Gastrocnemius medialis (tissue), 4 donors: ENCODE measurements at regions not wholly inside any gene's neighbourhood (a gene's known extent, or its start where the extent isn't known, plus 50 kb on each side); places are given as distances from the start of the nearest gene placed in this dataset.

Source experiments
- ATAC-seq, 2 donors: fragments of 150-250 bp; one replicate each; pipeline ENCODE4 v1.9.1; 2016
- DNase-seq, 2 donors: peaks; one replicate each; pipeline ENCODE4 v3.0.0-alpha.2; 2019
- H3K27ac ChIP-seq, 4 donors: fragments of 200-600 bp; sonication (generic); 1 replicate in 1 of 4; 2 replicates in 3 of 4; pipeline ENCODE4 v1.5.1; 2016 to 2018; ENCODE audit warnings: mild to moderate bottlenecking in 2 of 4, moderate library complexity in 1 of 4
- H3K27me3 ChIP-seq, 3 donors: fragments of 200-600 bp; sonication (generic) in 2 of 3; 1 replicate in 1 of 3; 2 replicates in 2 of 3; pipeline versions ENCODE4 v1.5.1 to v1.6.0; 2016 to 2019; ENCODE audit warnings: mild to moderate bottlenecking in 1 of 3, moderate library complexity in 1 of 3
- H3K36me3 ChIP-seq, 2 donors: fragments of 200-600 bp; sonication (generic) in 1 of 2; one replicate each; pipeline ENCODE4 v1.5.1; 2017 to 2018
- H3K4me1 ChIP-seq, 2 donors: fragments of 200-600 bp; sonication (generic) in 1 of 2; one replicate each; pipeline ENCODE4 v1.5.1; 2016 to 2017; ENCODE audit warnings: mild to moderate bottlenecking in 2 of 2
- H3K4me3 ChIP-seq, 4 donors: fragments of 200-600 bp; sonication (generic) in 3 of 4; 1 replicate in 1 of 4; 2 replicates in 3 of 4; pipeline ENCODE4 v1.5.1; 2016 to 2019; ENCODE audit warnings: mild to moderate bottlenecking in 2 of 4
- H3K9me3 ChIP-seq, 3 donors: fragments of 200-600 bp; sonication (generic) in 2 of 3; 1 replicate in 1 of 3; 2 replicates in 2 of 3; pipeline ENCODE4 v1.5.1; 2016 to 2019
- CTCF ChIP-seq, 5 experiments: fragments of 450-650 bp in 3 of 5; fragments of 200-600 bp in 2 of 5; sonication (generic) in 2 of 5; IDR thresholded peaks in 4 of 5; conservative IDR thresholded peaks in 1 of 5; 1 replicate in 4 of 5; 2 replicates in 1 of 5; pipeline ENCODE4 v1.5.1; 2016 to 2019; ENCODE audit warnings: antibody characterized with exemption in 5 of 5, mild to moderate bottlenecking in 3 of 5, moderate library complexity in 3 of 5
- POLR2A ChIP-seq, 2 donors: fragments of 450-650 bp; IDR thresholded peaks; one replicate each; pipeline ENCODE4 v1.6.1; 2017; ENCODE audit warnings: antibody characterized with exemption in 2 of 2, mild to moderate bottlenecking in 2 of 2, moderate library complexity in 2 of 2
- in situ Hi-C, 4 donors: fragments of 200-750 bp; cut with MboI; loops; one replicate each; pipeline versions ENCODE4 v1.15.0 to v1.8.0; 2017; ENCODE audit warnings: low sequenced_read_pairs in 4 of 4
- intact Hi-C: fragments of 100-400 bp; cut with DNase I; formaldehyde crosslinking; loops from one replicate; pipeline ENCODE4 v1.15.1; 2023; ENCODE audit warnings: low total_unique reads

- no peak for ATAC-seq
- intact Hi-C loops = no loop called here
These were observed 129.9 kb upstream of the ZNF644 start for GRCh38 chr1:91151702-91152101.

GRCh38 chr1:91148641-91149069 is 126.8 kb upstream of the ZNF644 start:
- intact Hi-C loops (no loop called here), in situ Hi-C loops (no loop called here)
- no peak overlapping the region for H3K27ac ChIP-seq
- no peaks in the 10 kb centered on the region for H3K4me1 ChIP-seq
- no peaks in the 10 kb centered on the region for H3K36me3 ChIP-seq
- no peaks in the 10 kb centered on the region for H3K27me3 ChIP-seq
- no peaks in the 10 kb centered on the region for H3K9me3 ChIP-seq
- DNase-seq (peak in 1 of 2 donors; percentile 20), ATAC-seq (no peak)
- no peak overlapping the region for H3K4me3 ChIP-seq
- no peak for TF ChIP-seq POLR2A (IDR thresholded peaks at IDR 0.05)
- TF ChIP-seq CTCF (IDR thresholded peaks at IDR 0.05 in 4 of 5, conservative IDR thresholded peaks at IDR 0.05 in 1 of 5) = no peak

More at GRCh38 chr1:91151702-91152101, 129.9 kb upstream of the ZNF644 start:
- H3K27ac ChIP-seq = no peak overlapping the region
- no peaks in the 10 kb centered on the region for H3K27me3 ChIP-seq
- TF ChIP-seq CTCF (IDR thresholded peaks at IDR 0.05 in 4 of 5, conservative IDR thresholded peaks at IDR 0.05 in 1 of 5) (no peak), POLR2A (IDR thresholded peaks at IDR 0.05) (no peak)
- no peaks in the 10 kb centered on the region for H3K36me3 ChIP-seq
- no peak for DNase-seq
- H3K9me3 ChIP-seq = no peaks in the 10 kb centered on the region
- no peak overlapping the region for H3K4me3 ChIP-seq
- no peaks in the 10 kb centered on the region for H3K4me1 ChIP-seq
- in situ Hi-C loops = loop anchor here in 1 of 4 donors (25.0 kb wide), 1 partner anchor 564 kb away; no protein-coding TSS in a partner anchor

- in situ Hi-C loops = no loop called here
- no peak for ATAC-seq
- TF ChIP-seq POLR2A (IDR thresholded peaks at IDR 0.05) = no peak
- TF ChIP-seq CTCF (IDR thresholded peaks at IDR 0.05 in 4 of 5, conservative IDR thresholded peaks at IDR 0.05 in 1 of 5) = no peak
These were observed 120.0 kb upstream of the ZNF644 start for GRCh38 chr1:91141858-91142257.

GRCh38 chr1:91138959-91139358 is 117.1 kb upstream of the ZNF644 start:
- intact Hi-C loops = no loop called here
- in situ Hi-C loops = no loop called here

More at GRCh38 chr1:91141858-91142257, 120.0 kb upstream of the ZNF644 start:
- H3K4me1 ChIP-seq = no peaks in the 10 kb centered on the region
- H3K4me3 ChIP-seq = no peak overlapping the region
- H3K36me3 ChIP-seq = no peaks in the 10 kb centered on the region
- intact Hi-C loops = no loop called here
- H3K27me3 ChIP-seq = no peaks in the 10 kb centered on the region
- no peak overlapping the region for H3K27ac ChIP-seq
- no peak for DNase-seq
- H3K9me3 ChIP-seq = no peaks in the 10 kb centered on the region

More at GRCh38 chr1:91138959-91139358, 117.1 kb upstream of the ZNF644 start:
- no peaks in the 10 kb centered on the region for H3K27me3 ChIP-seq
- DNase-seq (no peak), ATAC-seq (no peak)
- TF ChIP-seq POLR2A (IDR thresholded peaks at IDR 0.05) (no peak), CTCF (IDR thresholded peaks at IDR 0.05 in 4 of 5, conservative IDR thresholded peaks at IDR 0.05 in 1 of 5) (no peak)
- no peaks in the 10 kb centered on the region for H3K36me3 ChIP-seq
- no peak overlapping the region for H3K27ac ChIP-seq
- no peak overlapping the region for H3K4me3 ChIP-seq
- no peaks in the 10 kb centered on the region for H3K9me3 ChIP-seq
- H3K4me1 ChIP-seq = no peaks in the 10 kb centered on the region
